H1 (cell line): ENCODE measurements at regions not wholly inside any gene's neighbourhood (a gene's known extent, or its start where the extent isn't known, plus 50 kb on each side); places are given as distances from the start of the nearest gene placed in this dataset.

Experiments
- CTCF ChIA-PET: fragments of 300-600 bp; sonication (Branson Sonifier 250); formaldehyde crosslinking; loops from one replicate; lab custom pipeline; 2021; ENCODE audit not compliant: partially characterized antibody; lab: Charles Lee
- POLR2A ChIA-PET: fragments of 300-600 bp; sonication (Branson Sonifier 250); formaldehyde crosslinking; loops from one replicate; lab custom pipeline; 2021; ENCODE audit warnings: inconsistent platforms; ENCODE audit not compliant: partially characterized antibody; lab: Charles Lee
- DNase-seq, 2 experiments: peaks; one replicate each; pipeline versions ENCODE4 v3.0.0 to v3.0.0-alpha.2; 2010 to 2022; ENCODE audit warnings: low spot score in 2 of 2, low read depth in 1 of 2, mixed read lengths in 1 of 2
- FAIRE-seq: peaks from 2 replicates; lab custom pipeline; 2011; peaks lifted over from hg19 to GRCh38; lab: Jason Lieb, UNC
- H2AFZ ChIP-seq: 2 replicates; pipeline ENCODE4 v1.8.1; 2012; ENCODE audit warnings: low read length, inconsistent platforms
- H2AK5ac ChIP-seq: 2 replicates; pipeline ENCODE4 v1.6.1; 2013; ENCODE audit warnings: low read depth, low read length
- H2BK120ac ChIP-seq: replicated peaks from 2 replicates; pipeline ENCODE3; 2013; ENCODE audit warnings: low read depth, low read length, inconsistent platforms
- H2BK12ac ChIP-seq: 2 replicates; pipeline ENCODE4 v1.6.1; 2013; ENCODE audit warnings: low read depth, low read length
- H2BK15ac ChIP-seq: 2 replicates; pipeline ENCODE4 v1.6.1; 2013; ENCODE audit warnings: low read length
- H2BK20ac ChIP-seq: 2 replicates; pipeline ENCODE4 v1.6.1; 2013; ENCODE audit warnings: low read length
- H2BK5ac ChIP-seq: 2 replicates; pipeline ENCODE4 v1.6.1; 2013; ENCODE audit warnings: low read depth, low read length
- H3K14ac ChIP-seq: 2 replicates; pipeline ENCODE4 v1.6.1; 2013; ENCODE audit warnings: inconsistent platforms; ENCODE audit not compliant: insufficient read length
- H3K18ac ChIP-seq: 2 replicates; pipeline ENCODE4 v1.6.1; 2013; ENCODE audit warnings: low read length; ENCODE audit errors: extremely low read depth
- H3K23ac ChIP-seq: 2 replicates; pipeline ENCODE4 v1.6.1; 2013; ENCODE audit warnings: inconsistent platforms; ENCODE audit not compliant: insufficient read length
- H3K23me2 ChIP-seq: 2 replicates; pipeline ENCODE4 v1.6.1; 2013; ENCODE audit warnings: low read depth, low read length
- H3K27ac ChIP-seq: 2 replicates; pipeline ENCODE4 v1.6.1; 2011; ENCODE audit warnings: low read depth, low read length, inconsistent platforms
- H3K27me3 ChIP-seq, 4 experiments: replicated peaks in 1 of 4; 1 replicate in 1 of 4; 2 replicates in 3 of 4; pipeline versions ENCODE4 v1.6.1 to v1.8.1; 2011 to 2013; ENCODE audit warnings: low read length in 3 of 4, mild to moderate bottlenecking in 3 of 4, inconsistent platforms in 2 of 4, mixed read lengths in 2 of 4, moderate library complexity in 1 of 4; ENCODE audit not compliant: control insufficient read depth in 3 of 4, insufficient read depth in 3 of 4; ENCODE audit errors: extremely low read depth in 1 of 4
- H3K36me3 ChIP-seq, 4 experiments: 2 replicates each; pipeline versions ENCODE4 v1.6.1 to v1.8.1; 2011 to 2013; ENCODE audit warnings: mild to moderate bottlenecking in 4 of 4, low read length in 3 of 4, moderate library complexity in 2 of 4, control low read depth in 1 of 4, inconsistent platforms in 1 of 4; ENCODE audit not compliant: insufficient read depth in 4 of 4, control insufficient read depth in 2 of 4
- H3K4ac ChIP-seq: replicated peaks from 2 replicates; pipeline ENCODE3; 2013; ENCODE audit warnings: low read length, low read depth, mixed read lengths, inconsistent platforms; ENCODE audit not compliant: insufficient read length
- H3K4me1 ChIP-seq, 4 experiments: replicated peaks in 1 of 4; 1 replicate in 1 of 4; 2 replicates in 3 of 4; pipeline versions ENCODE4 v1.6.1 to v1.8.1; 2011 to 2013; ENCODE audit warnings: low read length in 3 of 4, inconsistent platforms in 2 of 4, mixed read lengths in 1 of 4; ENCODE audit not compliant: insufficient read depth in 4 of 4, control insufficient read depth in 3 of 4
- H3K4me2 ChIP-seq, 2 experiments: 2 replicates each; pipeline versions ENCODE4 v1.6.1 to v1.8.1; 2011 to 2013; ENCODE audit warnings: low read depth in 2 of 2, low read length in 2 of 2, control low read depth in 1 of 2, inconsistent platforms in 1 of 2, mild to moderate bottlenecking in 1 of 2; ENCODE audit not compliant: insufficient read depth in 1 of 2
- H3K4me3 ChIP-seq, 4 experiments: fragments of 200-600, 300-600 bp in 1 of 4; sonication (generic), shearing (Covaris generic), sonication (Bioruptor Twin) in 1 of 4; 2 replicates each; pipeline versions ENCODE4 v1.5.1 to v1.8.1; 2011 to 2016; ENCODE audit warnings: low read length in 4 of 4, low read depth in 3 of 4, control low read depth in 2 of 4, inconsistent platforms in 2 of 4, mild to moderate bottlenecking in 2 of 4, mixed read lengths in 1 of 4, moderate library complexity in 1 of 4; ENCODE audit not compliant: insufficient read depth in 2 of 4; ENCODE audit errors: extremely low read depth in 1 of 4
- H3K56ac ChIP-seq: replicated peaks from 2 replicates; pipeline ENCODE3; 2013; ENCODE audit warnings: low read depth, mild to moderate bottlenecking, mixed read lengths, low read length, inconsistent platforms; ENCODE audit not compliant: insufficient read length
- H3K79me1 ChIP-seq: 2 replicates; pipeline ENCODE4 v1.6.1; 2013; ENCODE audit warnings: low read depth, low read length, control low read depth
- H3K79me2 ChIP-seq, 2 experiments: 2 replicates each; pipeline versions ENCODE4 v1.6.1 to v1.8.1; 2012 to 2013; ENCODE audit warnings: low read length in 2 of 2, mild to moderate bottlenecking in 2 of 2, inconsistent platforms in 1 of 2; ENCODE audit not compliant: insufficient read depth in 2 of 2, control insufficient read depth in 1 of 2
- H3K9ac ChIP-seq, 4 experiments: replicated peaks in 1 of 4; 1 replicate in 1 of 4; 2 replicates in 3 of 4; pipeline versions ENCODE4 v1.6.1 to v1.8.1; 2011 to 2013; ENCODE audit warnings: low read depth in 3 of 4, low read length in 3 of 4, control low read depth in 2 of 4, mild to moderate bottlenecking in 2 of 4, moderate library complexity in 2 of 4, inconsistent platforms in 1 of 4; ENCODE audit errors: extremely low read depth in 1 of 4
- H3K9me3 ChIP-seq, 2 experiments: 2 replicates each; pipeline versions ENCODE4 v1.6.1 to v1.8.1; 2012 to 2013; ENCODE audit warnings: mild to moderate bottlenecking in 2 of 2, moderate library complexity in 2 of 2, control low read depth in 1 of 2, inconsistent platforms in 1 of 2, low read depth in 1 of 2, low read length in 1 of 2, mixed read lengths in 1 of 2; ENCODE audit not compliant: insufficient read depth in 2 of 2
- H4K20me1 ChIP-seq, 2 experiments: replicated peaks in 1 of 2; 2 replicates each; pipeline versions ENCODE3 to v1.8.1; 2011 to 2013; ENCODE audit warnings: inconsistent platforms in 2 of 2, low read length in 2 of 2, mild to moderate bottlenecking in 1 of 2; ENCODE audit not compliant: insufficient read depth in 2 of 2, control insufficient read depth in 1 of 2
- H4K5ac ChIP-seq: 2 replicates; pipeline ENCODE4 v1.6.1; 2013; ENCODE audit warnings: low read length, low read depth, mixed read lengths, inconsistent platforms; ENCODE audit not compliant: insufficient read length
- H4K8ac ChIP-seq: 2 replicates; pipeline ENCODE4 v1.8.0; 2013; ENCODE audit warnings: mild to moderate bottlenecking, moderate library complexity, low read length, inconsistent platforms; ENCODE audit not compliant: insufficient read depth; ENCODE audit errors: extremely low read depth
- H4K91ac ChIP-seq: replicated peaks from 2 replicates; pipeline ENCODE3; 2013; ENCODE audit warnings: low read length, mixed read lengths, inconsistent platforms; ENCODE audit not compliant: insufficient read length
- ATF3 ChIP-seq: IDR thresholded peaks from 2 replicates; pipeline ENCODE4 v1.6.1; 2011; ENCODE audit warnings: low read depth, mild to moderate bottlenecking, low read length; ENCODE audit not compliant: insufficient read depth
- BACH1 ChIP-seq: IDR thresholded peaks from 2 replicates; pipeline ENCODE4 v1.6.1; 2012; ENCODE audit warnings: low read length, improper control_type of control experiment
- CBX5 ChIP-seq: fragments of 300-800, 300-1000 bp; sonication (generic); IDR thresholded peaks from 2 replicates; pipeline ENCODE4 v1.7.1; 2016; ENCODE audit warnings: antibody characterized with exemption, low read length, low read depth
- CREB1 ChIP-seq: IDR thresholded peaks from 2 replicates; pipeline ENCODE4 v1.6.1; 2012; ENCODE audit warnings: inconsistent platforms
- EP300 ChIP-seq, 2 experiments: IDR thresholded peaks; 1 replicate in 1 of 2; 2 replicates in 1 of 2; pipeline ENCODE4 v1.6.1; 2011 to 2012; ENCODE audit warnings: low read depth in 2 of 2, low read length in 2 of 2, mild to moderate bottlenecking in 2 of 2, borderline replicate concordance in 1 of 2, inconsistent platforms in 1 of 2, moderate library complexity in 1 of 2
- KDM1A ChIP-seq: fragments of 200-600, 300-600 bp; sonication (generic); IDR thresholded peaks from 2 replicates; pipeline ENCODE4 v1.7.1; 2016; ENCODE audit warnings: mild to moderate bottlenecking, low read length, borderline replicate concordance
- KDM5A ChIP-seq: fragments of 200-600 bp; IDR thresholded peaks from 2 replicates; pipeline ENCODE4 v1.7.1; 2012; ENCODE audit warnings: mild to moderate bottlenecking, low read length, inconsistent platforms, mixed read lengths
- NANOG ChIP-seq: IDR thresholded peaks from 2 replicates; pipeline ENCODE4 v1.6.1; 2011; ENCODE audit warnings: low read length, low read depth, mild to moderate bottlenecking, inconsistent platforms; ENCODE audit not compliant: insufficient read depth, poor library complexity, severe bottlenecking
- NRF1 ChIP-seq: IDR thresholded peaks from 2 replicates; pipeline ENCODE4 v1.6.1; 2011; ENCODE audit warnings: mild to moderate bottlenecking, low read depth, low read length, improper control_type of control experiment
- RBBP5 ChIP-seq: IDR thresholded peaks from 2 replicates; pipeline ENCODE4 v1.7.1; 2012; ENCODE audit warnings: low read depth, mild to moderate bottlenecking, inconsistent platforms, low read length, moderate library complexity, borderline replicate concordance
- TAF1 ChIP-seq: IDR thresholded peaks from 2 replicates; pipeline ENCODE4 v1.6.1; 2011; ENCODE audit warnings: mild to moderate bottlenecking, low read depth, low read length
- TCF12 ChIP-seq: IDR thresholded peaks from 2 replicates; pipeline ENCODE4 v1.6.1; 2011; ENCODE audit warnings: low read depth, mild to moderate bottlenecking, low read length
- YY1 ChIP-seq: IDR thresholded peaks from 2 replicates; pipeline ENCODE4 v1.6.1; 2011; ENCODE audit warnings: low read depth, mild to moderate bottlenecking, low read length
- WGBS, 2 experiments: shearing (Covaris generic) in 1 of 2; methylation state at CpG; one replicate each; pipeline versions ENCODE4 v1.1.6 to v1.1.7; 2013 to 2015; ENCODE audit warnings: low lambda C conversion rate in 2 of 2, mixed read lengths in 2 of 2, inconsistent platforms in 1 of 2, low coverage in 1 of 2, missing lambda C conversion rate in 1 of 2; ENCODE audit not compliant: insufficient replicate concordance in 2 of 2, insufficient coverage in 1 of 2, insufficient read length in 1 of 2; ENCODE audit errors: extremely low coverage in 1 of 2, missing lambda C conversion rate in 1 of 2; 5-methylcytosine and 5-hydroxymethylcytosine counted together

- Histone ChIP-seq H3K27me3 (no peaks in the 10 kb centered on the region), H2BK12ac (no peak overlapping the region), H3K56ac (no peak overlapping the region), H3K23me2 (peaks cover 2% of the 10 kb centered on the region; the same call in 1 of the 2 replicates), H4K8ac (no peak overlapping the region), H3K4me1 (no peaks in the 10 kb centered on the region), H3K14ac (no peak overlapping the region), H3K9me3 (peaks cover 0 to 6% of the 10 kb centered on the region in 2 experiments; a peak in 1 of 4 replicates), H2BK20ac (no peak overlapping the region), H3K23ac (no peak overlapping the region), H4K91ac (no peak overlapping the region), H2AFZ (no peak overlapping the region), H4K20me1 (no peaks in the 10 kb centered on the region), H2AK5ac (no peak overlapping the region), H3K36me3 (no peaks in the 10 kb centered on the region), H4K5ac (no peak overlapping the region), H3K79me1 (no peaks in the 10 kb centered on the region), H3K4ac (no peak overlapping the region), H2BK15ac (no peak overlapping the region), H3K4me2 (no peak overlapping the region), H3K79me2 (no peaks in the 10 kb centered on the region), H3K18ac (no peak overlapping the region), H3K9ac (no peak overlapping the region), H2BK120ac (no peak overlapping the region), H3K4me3 (no peak overlapping the region), H3K27ac (no peak overlapping the region), H2BK5ac (no peak overlapping the region)
- FAIRE-seq = no peak
- POLR2A ChIA-PET = interaction anchor here (0.9 kb wide), 1 partner anchor 39 kb away, joined by 3 read pairs; no protein-coding TSS in a partner anchor
- no peak for DNase-seq
- WGBS, 2 experiments = 90% methylated on average over 5 of the region's 5 CpGs; no CpG with 5 or more reads in 1 of the 2 experiments
- CTCF ChIA-PET = no interaction called here
- TF ChIP-seq YY1 (no peak), CREB1 (no peak), TAF1 (no peak), EP300 (IDR thresholded peaks at IDR 0.05; ENCODE audit: borderline replicate concordance in 1 of 2, low read depth in 2 of 2, low read length in 2 of 2) (no peak), KDM1A (no peak), KDM5A (no peak), BACH1 (no peak), CBX5 (no peak), RBBP5 (no peak), NRF1 (no peak), TCF12 (no peak), NANOG (no peak), ATF3 (no peak)
Measured at GRCh38 chr4:57305836-57306235, 195.7 kb upstream of the IGFBP7 start.
